GM19324 (cell line): ENCODE measurements at regions not wholly inside any gene's neighbourhood (a gene's known extent, or its start where the extent isn't known, plus 50 kb on each side); places are given as distances from the start of the nearest gene placed in this dataset.
"Not testable (repeated sequence)": the region's sequence is repeated elsewhere in the genome, so short reads cannot be mapped to it uniquely, and the experiment has no call there.

ENCODE experiments used
- ATAC-seq: cut with Tn5 transposase; IDR thresholded peaks from one replicate; pipeline ENCODE4 v1.9.1; 2021; ENCODE audit warnings: mild to moderate bottlenecking, moderate library complexity; ENCODE audit not compliant: unreplicated experiment, low FRiP score

DNA sequence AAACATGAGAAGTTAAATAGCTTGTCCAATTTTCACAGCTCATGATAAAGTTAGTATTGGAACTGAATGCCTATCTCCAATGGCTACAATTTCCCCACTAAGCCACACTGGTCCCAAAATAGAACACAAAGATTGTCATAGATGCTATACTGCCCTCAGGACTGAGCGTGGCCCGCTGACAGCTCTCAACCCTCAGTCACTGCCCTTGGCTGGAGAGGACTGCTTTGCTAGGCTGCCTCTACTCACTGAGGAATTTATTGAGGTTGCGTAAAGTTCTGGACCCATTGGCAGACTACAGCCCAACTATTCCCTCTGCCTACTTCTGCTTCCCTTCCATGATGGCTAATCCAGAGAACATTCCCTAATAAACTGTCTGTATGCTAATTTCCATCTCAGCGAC is 165.5 kb upstream of the BET1 start:
- no peak for ATAC-seq

DNA sequence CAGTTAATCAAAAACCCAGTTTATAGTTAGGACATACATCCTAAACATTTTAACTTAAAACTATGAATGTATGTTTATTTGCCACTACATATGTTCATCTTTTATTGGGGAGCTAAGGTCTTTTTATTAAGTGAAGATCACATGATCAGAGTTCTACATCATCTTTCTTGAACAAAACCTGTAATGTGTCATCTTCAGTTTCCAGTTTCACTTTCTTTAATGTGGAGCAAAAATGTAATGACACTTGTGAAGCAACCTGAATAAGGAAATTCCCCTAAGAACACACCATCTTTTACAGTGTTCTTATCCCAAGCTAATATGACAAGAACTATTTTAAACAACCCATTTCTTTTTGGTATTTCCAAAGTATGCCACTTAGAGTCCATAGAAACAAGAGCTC is 166.7 kb upstream of the BET1 start:
- ATAC-seq, result peak; percentile 79

DNA sequence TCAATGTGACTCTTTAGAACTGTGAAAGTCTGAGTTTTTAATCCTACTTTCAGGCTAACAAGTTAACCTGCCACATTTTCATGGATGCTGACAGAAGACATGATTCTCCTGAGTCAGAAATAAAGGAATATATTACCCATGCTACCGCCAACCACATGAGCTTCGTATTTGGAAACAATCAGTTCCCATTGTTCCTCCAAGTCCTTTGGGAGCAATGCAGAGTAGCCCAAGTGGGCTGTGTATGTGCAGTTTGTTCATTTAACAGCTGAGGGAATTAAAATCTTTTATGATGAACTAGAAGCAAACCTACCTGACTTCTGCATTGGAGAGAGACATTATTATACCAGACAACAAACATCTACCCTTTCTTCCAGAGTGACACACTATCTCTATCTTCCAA is 169.3 kb upstream of the BET1 start:
- no peak for ATAC-seq

DNA sequence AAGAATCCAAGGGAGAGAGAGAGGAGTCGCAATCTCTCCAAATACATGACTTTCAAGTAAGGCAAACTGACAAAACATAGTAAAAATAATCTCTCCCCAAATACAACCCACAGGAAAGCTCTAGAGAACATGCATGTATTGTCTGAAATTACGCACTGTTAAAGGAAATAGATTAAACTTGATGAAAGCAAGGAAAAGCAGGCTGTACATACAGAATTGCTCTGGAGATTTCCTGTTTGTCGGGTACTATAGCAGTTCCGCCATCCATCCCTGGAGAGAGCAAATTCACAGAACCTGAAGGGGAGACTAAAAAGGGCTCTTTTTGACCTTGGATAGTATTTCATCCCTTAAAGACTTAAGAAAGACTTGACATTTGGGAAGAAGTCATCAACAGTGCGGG is 170.2 kb upstream of the BET1 start:
- no peak for ATAC-seq

DNA sequence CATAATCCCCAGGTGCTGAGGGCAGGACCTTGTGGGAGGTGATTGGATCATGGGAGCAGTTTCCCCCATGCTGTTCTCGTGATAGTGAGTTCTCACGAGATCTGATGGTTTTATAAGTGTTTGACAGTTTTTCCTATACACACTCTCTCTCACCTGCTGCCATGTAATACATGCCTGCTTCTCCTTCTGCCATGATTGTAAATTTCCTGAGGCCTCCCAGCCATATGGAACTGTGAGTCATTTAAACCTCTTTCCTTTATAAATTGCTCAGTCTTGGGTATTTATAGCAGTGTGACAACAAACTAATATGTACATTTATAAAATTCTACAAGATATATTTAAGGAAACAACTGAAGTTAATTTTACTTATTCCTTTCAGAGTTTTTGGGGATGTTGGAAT is 170.8 kb upstream of the BET1 start:
- no peak for ATAC-seq

DNA sequence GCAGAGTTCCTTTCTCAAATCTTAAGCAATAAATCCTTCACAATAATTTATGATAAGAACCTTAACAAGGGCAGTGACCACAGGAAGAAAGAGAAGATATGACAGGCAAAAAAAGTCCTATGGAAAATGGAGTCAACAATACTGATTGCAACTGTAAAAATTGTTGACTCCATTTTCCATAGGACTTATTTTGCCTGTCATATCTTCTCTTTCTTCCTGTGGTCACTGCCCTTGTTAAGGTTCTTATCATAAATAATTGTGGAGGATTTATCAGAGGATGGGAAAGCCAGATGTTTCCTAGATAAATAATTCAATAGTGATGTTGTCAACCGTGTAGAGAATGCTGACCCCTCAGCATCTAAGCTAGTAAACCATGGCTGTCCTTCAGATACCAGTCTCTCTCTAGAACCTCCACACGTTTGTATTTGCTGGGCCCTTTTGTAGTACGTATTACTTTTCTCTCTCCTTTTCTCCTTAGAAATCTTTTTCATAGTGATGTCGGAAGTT is 172.6 kb upstream of the BET1 start:
- ATAC-seq, result no peak

DNA sequence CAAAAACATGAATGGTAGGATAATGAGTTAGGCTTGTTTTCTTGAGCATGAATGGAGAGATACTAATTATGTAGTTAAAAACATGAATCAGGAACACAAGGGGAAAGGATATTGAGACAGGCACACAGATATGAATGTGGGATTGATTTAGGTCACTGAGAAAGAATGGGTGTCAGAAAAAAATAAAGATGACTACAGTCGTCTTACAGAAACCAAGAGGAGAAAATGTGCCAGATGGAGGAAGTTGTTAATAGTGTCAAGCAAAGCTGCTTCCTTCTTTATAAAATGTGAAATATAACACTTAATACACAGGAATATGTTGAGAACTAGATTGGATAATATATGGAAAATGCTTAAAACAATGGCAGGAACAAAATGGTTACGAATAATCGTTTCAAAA is 173.3 kb upstream of the BET1 start:
- ATAC-seq, result no peak

DNA sequence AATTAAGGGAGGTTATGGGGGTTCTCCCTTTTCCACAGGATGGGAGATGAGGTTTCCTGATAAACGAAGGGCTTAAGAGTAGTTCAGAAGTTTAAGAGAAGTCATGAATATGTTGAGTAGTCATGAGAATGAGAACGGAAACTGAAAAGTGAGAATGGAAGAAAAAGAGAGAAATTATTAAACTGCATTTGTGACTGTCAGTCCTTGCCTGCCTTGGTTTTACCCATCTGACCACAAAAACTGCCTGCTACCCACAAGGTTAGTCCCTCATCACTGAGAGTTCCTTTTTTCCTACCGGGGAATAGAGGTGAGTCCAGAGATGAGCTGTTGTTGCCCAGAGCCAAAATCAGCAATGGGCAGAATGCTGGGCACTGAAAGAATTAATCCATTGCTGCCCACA is 174.1 kb upstream of the BET1 start:
- ATAC-seq, result peak; percentile 87

DNA sequence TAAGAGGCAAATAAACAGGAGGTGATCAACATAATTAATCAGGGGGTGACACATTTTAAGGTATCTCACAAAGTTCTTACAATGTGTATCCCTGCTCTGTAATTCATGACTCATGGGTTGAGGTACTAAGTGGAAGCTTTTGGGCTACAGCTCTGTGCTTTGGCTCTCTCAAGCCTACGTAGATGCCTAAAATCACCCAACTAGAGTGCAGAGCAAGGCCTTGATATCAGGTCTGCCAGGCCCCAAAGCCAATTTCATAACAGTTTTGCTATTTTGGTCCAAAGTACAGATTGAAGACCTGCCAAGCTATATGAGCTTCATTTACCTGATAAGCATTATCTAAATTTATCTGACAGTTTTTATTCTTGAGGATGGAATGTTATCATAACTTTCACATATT is 175.3 kb upstream of the BET1 start:
- ATAC-seq, result no peak

DNA sequence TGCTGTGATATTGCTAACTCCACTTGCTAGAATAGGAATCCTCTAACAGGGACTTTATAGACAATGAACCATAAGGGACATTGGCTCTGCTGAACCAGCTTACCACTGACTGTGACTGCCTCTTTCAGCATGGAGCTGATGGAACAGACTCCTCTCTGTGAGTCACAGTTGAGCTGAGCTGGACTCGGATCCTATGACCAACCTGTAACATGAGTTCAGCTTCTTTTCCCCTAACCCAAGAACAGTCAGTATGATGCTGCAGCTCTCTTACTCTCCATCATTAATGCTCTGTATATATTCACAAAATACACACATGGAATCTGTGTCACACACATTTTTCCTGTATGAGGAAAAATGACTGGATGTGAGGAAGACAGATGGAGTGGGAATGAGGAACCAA is 177.9 kb upstream of the BET1 start:
- ATAC-seq, result no peak

DNA sequence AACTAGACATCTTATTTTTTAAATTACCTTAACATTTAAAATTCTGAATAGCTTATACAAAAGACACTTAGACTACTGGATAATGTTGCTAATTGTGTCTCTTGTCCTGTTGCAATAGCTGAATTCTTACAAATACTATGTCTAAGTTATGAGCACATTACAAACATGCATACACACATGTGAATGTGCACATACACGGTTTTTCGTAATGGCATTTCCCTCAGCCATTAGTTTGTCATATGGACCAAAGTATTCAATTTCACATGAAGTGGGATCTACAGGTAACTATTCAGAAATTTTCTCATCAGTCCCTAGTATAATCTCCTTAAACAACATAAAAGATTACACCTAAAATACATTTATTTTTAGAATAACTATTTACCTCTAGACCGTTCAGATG is 178.6 kb upstream of the BET1 start:
- ATAC-seq, result no peak

DNA sequence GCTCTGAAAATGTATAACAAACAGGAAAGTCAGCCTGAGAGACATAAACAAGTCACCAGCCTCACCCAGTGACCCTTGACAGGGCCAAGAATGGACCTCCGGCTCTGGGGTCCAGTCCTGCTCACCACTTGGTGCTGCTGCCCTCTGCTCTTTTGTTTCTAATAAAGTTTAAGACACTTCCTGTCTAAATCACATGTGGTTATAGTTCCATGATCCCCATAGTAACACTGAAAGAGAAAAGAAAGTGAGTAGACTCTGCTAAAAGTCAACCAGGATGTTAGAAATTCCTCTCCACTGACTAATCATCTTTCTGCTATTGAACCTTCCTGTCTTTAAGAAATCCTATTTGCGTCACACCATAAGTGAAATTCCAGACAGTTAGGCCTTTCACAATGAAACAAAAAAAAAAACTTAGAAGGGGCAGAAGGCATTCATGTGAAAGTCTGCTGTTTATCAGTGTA is 179.2 kb upstream of the BET1 start:
- ATAC-seq, result no peak

DNA sequence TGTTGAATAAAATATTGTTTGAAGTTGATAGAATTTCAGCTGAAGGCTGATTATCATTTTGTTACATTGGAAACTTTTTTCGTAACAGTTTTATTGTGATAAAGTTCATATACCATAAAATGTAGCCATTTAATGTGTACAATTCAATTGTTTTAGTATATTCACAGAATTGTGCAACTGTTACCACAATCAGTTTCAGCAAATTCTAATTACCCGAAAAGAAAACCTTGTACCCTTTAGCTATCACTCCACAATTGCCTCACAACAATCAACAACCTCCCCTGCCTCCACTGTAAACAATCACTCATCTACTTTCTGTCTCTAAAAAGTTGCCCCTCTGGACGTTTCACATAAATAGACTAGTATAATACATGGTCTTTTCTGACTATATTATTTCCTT is 179.7 kb upstream of the BET1 start:
- no peak for ATAC-seq

DNA sequence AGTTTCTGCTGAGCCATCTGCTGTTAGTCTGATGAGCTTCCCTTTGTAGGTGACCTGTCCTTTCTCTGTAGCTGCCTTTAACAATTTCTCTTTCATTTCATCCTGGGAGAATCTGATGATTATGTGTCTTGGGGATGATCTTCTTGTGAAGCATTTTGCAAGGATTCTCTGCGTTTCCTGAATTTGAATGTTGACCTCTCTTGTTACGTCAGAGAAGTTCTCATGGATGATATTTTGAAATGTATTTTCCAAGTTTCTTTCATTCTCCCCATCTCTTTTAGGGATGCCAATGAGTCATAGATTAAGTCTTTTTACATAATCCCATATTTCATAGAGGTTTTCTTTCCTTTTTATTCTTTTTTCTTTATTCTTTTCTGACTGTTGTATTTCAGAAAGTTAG is 184.2 kb upstream of the BET1 start:
- ATAC-seq, result no peak

DNA sequence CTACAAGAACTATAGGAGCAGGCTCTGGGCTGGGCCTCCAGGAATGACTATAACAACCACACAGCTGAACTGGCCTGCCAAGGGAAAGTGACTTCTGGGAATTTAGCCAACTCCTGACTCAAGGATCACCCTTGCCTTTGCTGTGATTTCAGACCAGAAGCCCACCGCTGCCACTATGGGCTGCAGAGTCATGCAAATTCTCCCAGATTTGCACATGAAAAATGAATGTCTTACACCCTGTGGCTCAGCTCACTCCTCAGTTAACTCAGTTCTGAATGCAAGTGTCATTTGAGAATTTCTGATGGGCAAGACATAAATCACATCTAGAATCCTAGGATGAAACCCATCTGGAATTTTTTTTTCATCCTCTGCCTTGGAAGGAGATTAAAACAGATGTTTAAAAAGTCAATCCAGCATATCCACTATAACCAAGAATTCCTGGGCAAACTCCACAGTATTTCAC is 186.5 kb upstream of the BET1 start:
- ATAC-seq, result no peak

DNA sequence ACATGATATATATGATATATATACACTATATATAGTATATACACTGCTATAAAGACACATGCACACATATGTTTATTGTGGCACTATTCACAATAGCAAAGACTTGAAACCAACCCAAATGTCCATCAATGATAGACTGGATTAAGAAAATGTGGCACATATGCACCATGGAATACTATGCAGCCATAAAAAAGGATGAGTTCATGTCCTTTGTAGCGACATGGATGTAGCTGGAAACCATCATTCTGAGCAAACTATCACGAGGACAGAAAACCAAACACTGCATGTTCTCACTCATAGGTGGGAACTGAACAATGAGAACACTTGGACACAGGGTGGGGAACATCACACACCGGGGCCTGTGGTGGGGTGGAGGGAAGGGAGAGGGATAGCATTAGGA is 190.3 kb upstream of the BET1 start:
- not testable (repeated sequence) for ATAC-seq

DNA sequence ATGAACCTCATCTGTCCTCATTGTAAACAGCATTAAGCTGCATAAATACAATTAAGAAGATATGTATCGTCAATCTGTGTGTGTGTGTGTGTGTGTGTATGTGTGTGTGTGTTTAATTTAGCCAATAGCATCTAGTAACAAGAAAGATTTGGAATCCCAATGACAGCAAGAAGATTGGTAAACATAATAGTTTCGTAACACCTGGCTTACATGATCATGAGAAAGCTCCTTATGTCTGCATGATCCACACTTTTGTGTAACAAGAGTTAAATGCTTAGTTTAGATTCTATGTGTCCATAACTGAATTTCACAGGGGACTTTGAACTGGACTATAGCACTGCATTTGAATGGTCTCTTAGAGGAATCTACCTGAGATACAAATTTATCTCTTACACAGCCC is 191.0 kb upstream of the BET1 start:
- no peak for ATAC-seq

DNA sequence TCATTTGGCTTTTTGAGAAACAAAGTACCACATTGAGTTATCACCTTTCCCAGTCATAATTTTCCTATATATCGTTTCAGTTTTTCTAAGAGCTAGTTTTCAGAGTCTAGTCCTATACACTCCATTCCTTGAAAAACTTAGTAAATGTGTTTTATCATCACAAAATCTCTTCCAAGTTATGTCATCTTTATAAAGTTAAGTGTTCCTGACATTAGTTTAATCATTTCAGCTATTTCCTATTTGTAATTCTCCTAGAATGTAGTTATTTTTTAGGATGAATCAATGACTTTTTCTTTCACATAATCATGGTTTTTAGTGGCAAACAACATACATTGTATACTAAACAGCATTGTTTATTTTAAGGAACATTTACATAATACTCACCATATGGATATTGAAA is 191.7 kb upstream of the BET1 start:
- ATAC-seq, result no peak

DNA sequence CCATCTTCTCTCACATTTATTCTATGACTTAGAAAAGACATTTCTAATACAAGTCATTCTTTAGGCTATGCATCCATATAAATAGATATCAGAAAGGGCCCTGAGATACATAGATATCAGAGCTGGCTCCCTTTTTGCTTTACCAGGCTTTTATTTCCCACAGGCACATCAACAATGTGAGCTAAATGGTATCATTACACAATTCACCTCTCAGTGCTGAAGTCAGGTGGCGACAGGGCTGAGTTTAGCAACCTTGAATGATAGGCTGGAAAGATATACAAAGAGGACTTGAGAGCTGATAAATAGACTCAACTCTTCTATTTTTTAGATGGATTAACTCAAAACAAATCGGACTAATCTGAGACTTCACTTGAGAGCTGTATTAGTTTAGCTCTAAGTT is 189.2 kb upstream of the COL1A2 start:
- no peak for ATAC-seq

DNA sequence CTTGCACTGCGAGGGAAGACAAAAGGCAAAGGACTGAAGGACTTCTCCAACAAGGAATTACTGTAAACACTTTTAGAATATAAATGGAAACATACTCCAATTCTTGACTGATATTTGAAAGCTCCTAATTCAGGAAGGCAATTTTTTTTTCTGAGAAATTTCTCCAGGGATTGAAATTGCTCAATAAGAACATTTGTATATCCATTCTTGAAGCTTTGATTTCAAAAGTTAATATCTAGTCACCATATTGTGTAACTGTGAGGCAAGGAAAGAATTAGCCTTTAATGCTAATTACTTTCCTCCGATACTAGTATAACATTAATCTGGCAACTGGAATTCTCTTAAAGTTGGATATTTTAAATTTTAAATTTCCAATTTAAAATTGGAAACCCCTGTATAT is 188.4 kb upstream of the COL1A2 start:
- ATAC-seq, result no peak

DNA sequence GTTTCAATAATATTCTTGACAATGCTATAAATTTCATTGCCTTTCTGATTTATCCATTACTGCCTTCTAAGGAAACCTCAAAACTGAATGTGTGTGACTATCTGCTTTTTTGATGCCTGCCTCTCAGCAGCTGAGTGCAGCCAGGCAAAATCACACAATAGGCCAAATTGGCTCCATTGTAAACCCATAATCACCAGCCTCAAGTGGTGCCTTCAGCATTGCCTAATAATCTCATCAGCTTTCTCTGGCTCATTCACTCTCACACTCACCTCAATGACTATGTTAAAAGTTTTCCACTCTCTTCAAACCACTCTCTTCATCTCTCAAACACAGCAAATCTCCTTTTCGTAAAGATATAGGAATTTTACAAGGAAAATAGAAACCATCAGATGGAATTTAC is 182.5 kb upstream of the COL1A2 start:
- ATAC-seq, result no peak

DNA sequence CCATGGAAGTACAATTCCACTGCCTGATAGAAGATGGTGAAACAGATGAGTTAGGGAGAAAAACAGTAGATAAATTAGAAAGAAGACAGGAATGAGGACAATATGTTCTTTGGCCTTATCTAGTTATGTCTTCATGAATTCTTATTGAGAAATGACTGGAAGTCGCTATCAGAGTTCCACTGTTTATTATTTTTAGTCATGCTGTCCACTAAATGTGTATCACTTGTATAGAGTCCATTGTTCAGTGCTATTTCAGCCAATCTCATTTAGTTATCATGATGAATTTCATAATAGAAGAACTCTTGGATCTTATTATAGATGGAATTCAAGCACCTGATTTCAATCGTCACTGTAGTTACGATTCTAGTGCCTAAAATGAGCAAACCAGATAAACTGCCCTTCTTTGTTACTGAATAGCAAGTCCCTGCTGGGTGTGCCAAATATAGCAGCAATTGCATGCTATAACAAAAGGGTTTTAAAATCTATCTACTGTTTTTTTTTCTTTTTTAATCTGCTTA is 177.7 kb upstream of the COL1A2 start:
- ATAC-seq, result no peak

DNA sequence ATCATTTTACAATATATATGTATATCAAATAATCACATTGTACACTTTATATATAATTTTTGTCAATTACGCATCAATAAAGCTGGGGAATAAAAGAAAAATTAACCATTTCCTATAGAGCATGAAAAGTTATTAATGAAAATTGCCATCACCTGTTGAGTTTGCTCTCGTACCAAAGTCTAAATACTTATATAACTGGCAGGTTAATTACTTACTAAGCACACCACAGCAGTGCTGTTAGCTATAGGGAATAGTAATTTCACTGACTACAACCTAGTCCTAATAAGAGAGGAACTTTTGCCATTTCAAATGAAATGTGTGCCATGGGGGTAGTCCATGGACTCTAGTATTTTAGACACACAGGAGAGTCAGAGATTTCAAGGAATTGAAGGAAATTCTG is 176.9 kb upstream of the COL1A2 start:
- no peak for ATAC-seq
